Naive thymus-derived CD4-positive, alpha-beta T cell (primary cell): ENCODE measurements at regions not wholly inside any gene's neighbourhood (a gene's known extent, or its start where the extent isn't known, plus 50 kb on each side); places are given as distances from the start of the nearest gene placed in this dataset.
A peak's percentile ranks its signal among the peaks of the same experiment; 100 is the strongest.

ENCODE experiments used
- ATAC-seq: fragments of 150-1000 bp; cut with Tn5 transposase; 2 replicates; pipeline ENCODE4 v1.10.0; 2021; ENCODE audit warnings: mild to moderate bottlenecking, moderate library complexity
- CTCF ChIA-PET: fragments of 350-600 bp; sonication (Branson Sonifier 250); formaldehyde crosslinking; loops from one replicate; lab custom pipeline; 2021; ENCODE audit warnings: antibody characterized with exemption; lab: Charles Lee
- POLR2A ChIA-PET: fragments of 350-600 bp; sonication (Branson Sonifier 250); formaldehyde crosslinking; loops from one replicate; lab custom pipeline; 2021; ENCODE audit warnings: antibody characterized with exemption, inconsistent platforms; lab: Charles Lee
- DNase-seq, 9 donors: peaks; one replicate each; pipeline versions ENCODE4 v3.0.0 to v3.0.0-alpha.2; 2020 to 2022; ENCODE audit warnings: mixed read lengths in 1 of 9
- H3K27ac ChIP-seq: one replicate; pipeline ENCODE4 v1.7.0; 2013; ENCODE audit warnings: mild to moderate bottlenecking, low read depth, low read length, moderate library complexity
- H3K27me3 ChIP-seq, 2 donors: one replicate each; pipeline ENCODE4 v1.7.0; 2013; ENCODE audit warnings: low read length in 2 of 2, mild to moderate bottlenecking in 2 of 2, moderate library complexity in 2 of 2; ENCODE audit not compliant: control insufficient read depth in 2 of 2, insufficient read depth in 2 of 2
- H3K36me3 ChIP-seq, 3 experiments: 1 replicate in 2 of 3; 2 replicates in 1 of 3; pipeline ENCODE4 v1.7.0; 2013; ENCODE audit warnings: low read length in 3 of 3, mild to moderate bottlenecking in 3 of 3, moderate library complexity in 1 of 3; ENCODE audit not compliant: insufficient read depth in 3 of 3, control insufficient read depth in 2 of 3
- H3K4me1 ChIP-seq, 2 donors: one replicate each; pipeline ENCODE4 v1.7.0; 2013; ENCODE audit warnings: low read length in 2 of 2, mild to moderate bottlenecking in 2 of 2, moderate library complexity in 1 of 2; ENCODE audit not compliant: control insufficient read depth in 2 of 2, insufficient read depth in 2 of 2
- H3K4me3 ChIP-seq: 2 replicates; pipeline ENCODE4 v1.7.0; 2013; ENCODE audit warnings: mild to moderate bottlenecking, low read length
- H3K9me3 ChIP-seq, 3 experiments: 1 replicate in 2 of 3; 2 replicates in 1 of 3; pipeline ENCODE4 v1.7.0; 2013; ENCODE audit warnings: low read length in 3 of 3; ENCODE audit not compliant: control insufficient read depth in 2 of 3
- H3K27ac Mint-ChIP-seq, 9 donors: one replicate each; pipeline ENCODE4 v1.8.0; 2020 to 2022; ENCODE audit warnings: mixed read lengths in 9 of 9, mild to moderate bottlenecking in 8 of 9, moderate library complexity in 5 of 9, inconsistent platforms in 2 of 9
- H3K27me3 Mint-ChIP-seq, 5 donors: one replicate each; pipeline ENCODE4 v1.8.0; 2021 to 2022; ENCODE audit warnings: mixed read lengths in 5 of 5, mild to moderate bottlenecking in 1 of 5
- H3K36me3 Mint-ChIP-seq, 5 donors: one replicate each; pipeline ENCODE4 v1.8.0; 2020 to 2022; ENCODE audit warnings: mixed read lengths in 5 of 5, mild to moderate bottlenecking in 3 of 5, inconsistent platforms in 1 of 5
- H3K4me1 Mint-ChIP-seq, 7 donors: one replicate each; pipeline ENCODE4 v1.8.0; 2020 to 2022; ENCODE audit warnings: mixed read lengths in 7 of 7, mild to moderate bottlenecking in 3 of 7, inconsistent platforms in 1 of 7
- H3K4me3 Mint-ChIP-seq, 10 donors: one replicate each; pipeline ENCODE4 v1.8.0; 2020 to 2022; ENCODE audit warnings: mild to moderate bottlenecking in 10 of 10, mixed read lengths in 10 of 10, moderate library complexity in 6 of 10, inconsistent platforms in 2 of 10
- H3K9me3 Mint-ChIP-seq, 11 donors: one replicate each; pipeline ENCODE4 v1.8.0; 2020 to 2022; ENCODE audit warnings: mixed read lengths in 11 of 11, mild to moderate bottlenecking in 4 of 11, inconsistent platforms in 1 of 11, moderate library complexity in 1 of 11
- intact Hi-C, 2 donors: fragments of 100-400 bp; cut with micrococcal nuclease; formaldehyde crosslinking; loops; one replicate each; pipeline ENCODE4 v1.15.1; 2023

- H3K27ac ChIP-seq, result no peak overlapping the region
- no peaks in the 10 kb centered on the region for H3K9me3 ChIP-seq
- no peaks in the 10 kb centered on the region for H3K36me3 ChIP-seq
- H3K4me3 ChIP-seq, result no peak overlapping the region
- H3K27me3 ChIP-seq, result no peaks in the 10 kb centered on the region
- no peaks in the 10 kb centered on the region for H3K36me3 Mint-ChIP-seq
- no peak for ATAC-seq
- no peak for DNase-seq
- no peak overlapping the region for H3K27ac Mint-ChIP-seq
- ChIA-PET POLR2A (no interaction called here), CTCF (no interaction called here)
- H3K4me1 ChIP-seq, result no peaks in the 10 kb centered on the region
- peaks cover 0 to 3% (median 0%) of the 10 kb centered on the region in 7 donors for H3K4me1 Mint-ChIP-seq
- intact Hi-C loops, result no loop called here
- H3K27me3 Mint-ChIP-seq, result peaks cover 9 to 30% (median 26%) of the 10 kb centered on the region in 5 donors
- H3K9me3 Mint-ChIP-seq, result peaks cover 0 to 2% (median 0%) of the 10 kb centered on the region in 11 donors
- no peak overlapping the region for H3K4me3 Mint-ChIP-seq
Observed at GRCh38 chr22:48072777-48073176, 1310.3 kb downstream of the TBC1D22A start.

- intact Hi-C loops, result no loop called here
- Histone ChIP-seq H3K27ac (no peak overlapping the region), H3K4me3 (no peak overlapping the region), H3K27me3 (no peaks in the 10 kb centered on the region), H3K36me3 (no peaks in the 10 kb centered on the region), H3K9me3 (no peaks in the 10 kb centered on the region), H3K4me1 (no peaks in the 10 kb centered on the region)
- H3K9me3 Mint-ChIP-seq, result peaks cover 0 to 2% (median 0%) of the 10 kb centered on the region in 11 donors
- no peak overlapping the region for H3K27ac Mint-ChIP-seq
- POLR2A ChIA-PET, result no interaction called here
- H3K36me3 Mint-ChIP-seq, result no peaks in the 10 kb centered on the region
- CTCF ChIA-PET, result no interaction called here
- DNase-seq (no peak), ATAC-seq (no peak)
- H3K4me1 Mint-ChIP-seq, result peaks cover 0 to 3% (median 0%) of the 10 kb centered on the region in 7 donors
- H3K27me3 Mint-ChIP-seq, result peaks cover 9 to 28% (median 19%) of the 10 kb centered on the region in 5 donors
- H3K4me3 Mint-ChIP-seq, result no peak overlapping the region
Observed at GRCh38 chr22:48071828-48072227, 1309.4 kb downstream of the TBC1D22A start.

- Mint-ChIP-seq H3K9me3 (peaks cover 0 to 2% (median 0%) of the 10 kb centered on the region in 11 donors), H3K4me1 (peaks cover 0 to 3% (median 0%) of the 10 kb centered on the region in 7 donors), H3K4me3 (no peak overlapping the region), H3K27me3 (peaks cover 5 to 23% (median 14%) of the 10 kb centered on the region in 5 donors), H3K36me3 (no peaks in the 10 kb centered on the region), H3K27ac (no peak overlapping the region)
- CTCF ChIA-PET, result no interaction called here
- Histone ChIP-seq H3K36me3 (no peaks in the 10 kb centered on the region), H3K9me3 (no peaks in the 10 kb centered on the region), H3K4me1 (no peaks in the 10 kb centered on the region), H3K27ac (no peak overlapping the region), H3K27me3 (no peaks in the 10 kb centered on the region), H3K4me3 (no peak overlapping the region)
- intact Hi-C loops, result no loop called here
- ATAC-seq (no peak), DNase-seq (no peak)
- POLR2A ChIA-PET, result no interaction called here
Observed at GRCh38 chr22:48071305-48071704, 1308.9 kb downstream of the TBC1D22A start.

- intact Hi-C loops, result no loop called here
- Mint-ChIP-seq H3K4me1 (peaks cover 0 to 2% (median 0%) of the 10 kb centered on the region in 7 donors), H3K36me3 (no peaks in the 10 kb centered on the region), H3K9me3 (peaks cover 0 to 2% (median 0%) of the 10 kb centered on the region in 11 donors), H3K27ac (no peak overlapping the region), H3K4me3 (no peak overlapping the region), H3K27me3 (peaks cover 0 to 20% (median 10%) of the 10 kb centered on the region in 5 donors)
- H3K4me1 ChIP-seq, result no peaks in the 10 kb centered on the region
- no peaks in the 10 kb centered on the region for H3K9me3 ChIP-seq
- no peaks in the 10 kb centered on the region for H3K36me3 ChIP-seq
- DNase-seq, result no peak
- H3K27me3 ChIP-seq, result no peaks in the 10 kb centered on the region
- H3K4me3 ChIP-seq, result no peak overlapping the region
- ChIA-PET POLR2A (no interaction called here), CTCF (no interaction called here)
- ATAC-seq, result no peak
- H3K27ac ChIP-seq, result no peak overlapping the region
Observed at GRCh38 chr22:48070760-48071159, 1308.3 kb downstream of the TBC1D22A start.

- intact Hi-C loops, result no loop called here
- no peaks in the 10 kb centered on the region for H3K4me1 ChIP-seq
- POLR2A ChIA-PET, result no interaction called here
- no peaks in the 10 kb centered on the region for H3K9me3 ChIP-seq
- no peaks in the 10 kb centered on the region for H3K36me3 ChIP-seq
- H3K27me3 Mint-ChIP-seq, result peaks cover 0 to 19% (median 10%) of the 10 kb centered on the region in 5 donors
- no peak overlapping the region for H3K4me3 Mint-ChIP-seq
- DNase-seq, result no peak
- CTCF ChIA-PET, result no interaction called here
- H3K9me3 Mint-ChIP-seq, result peaks cover 0 to 2% (median 0%) of the 10 kb centered on the region in 11 donors
- no peaks in the 10 kb centered on the region for H3K27me3 ChIP-seq
- H3K27ac Mint-ChIP-seq, result peak overlapping the region in 1 of 9 donors; percentile 33
- no peak for ATAC-seq
- H3K27ac ChIP-seq, result no peak overlapping the region
- no peak overlapping the region for H3K4me3 ChIP-seq
- peaks cover 0 to 2% (median 0%) of the 10 kb centered on the region in 7 donors for H3K4me1 Mint-ChIP-seq
- no peaks in the 10 kb centered on the region for H3K36me3 Mint-ChIP-seq
Observed at GRCh38 chr22:48070083-48070482, 1307.6 kb downstream of the TBC1D22A start.

- H3K4me3 ChIP-seq, result no peak overlapping the region
- ATAC-seq (no peak), DNase-seq (no peak)
- no peaks in the 10 kb centered on the region for H3K27me3 ChIP-seq
- Mint-ChIP-seq H3K36me3 (no peaks in the 10 kb centered on the region), H3K9me3 (peaks cover 0 to 2% (median 0%) of the 10 kb centered on the region in 11 donors), H3K4me3 (no peak overlapping the region), H3K27ac (no peak overlapping the region), H3K4me1 (peaks cover 0 to 2% (median 0%) of the 10 kb centered on the region in 7 donors), H3K27me3 (peaks cover 0 to 12% (median 8%) of the 10 kb centered on the region in 5 donors)
- H3K27ac ChIP-seq, result no peak overlapping the region
- CTCF ChIA-PET, result no interaction called here
- intact Hi-C loops, result no loop called here
- H3K4me1 ChIP-seq, result no peaks in the 10 kb centered on the region
- POLR2A ChIA-PET, result no interaction called here
- H3K9me3 ChIP-seq, result no peaks in the 10 kb centered on the region
- no peaks in the 10 kb centered on the region for H3K36me3 ChIP-seq
Observed at GRCh38 chr22:48069256-48069655, 1306.8 kb downstream of the TBC1D22A start.

GRCh38 chr22:48068323-48068885, 1306.0 kb downstream of the TBC1D22A start:
- Mint-ChIP-seq H3K9me3 (peaks cover 0 to 4% (median 0%) of the 10 kb centered on the region in 11 donors), H3K4me3 (no peak overlapping the region), H3K4me1 (peaks cover 0 to 2% (median 0%) of the 10 kb centered on the region in 7 donors), H3K27me3 (peaks cover 0 to 8% (median under 1%) of the 10 kb centered on the region in 5 donors), H3K36me3 (no peaks in the 10 kb centered on the region), H3K27ac (no peak overlapping the region)
- no peaks in the 10 kb centered on the region for H3K27me3 ChIP-seq
- H3K27ac ChIP-seq, result no peak overlapping the region
- ChIA-PET POLR2A (no interaction called here), CTCF (no interaction called here)
- intact Hi-C loops, result no loop called here
- no peaks in the 10 kb centered on the region for H3K4me1 ChIP-seq
- no peaks in the 10 kb centered on the region for H3K36me3 ChIP-seq
- DNase-seq (no peak), ATAC-seq (no peak)
- no peaks in the 10 kb centered on the region for H3K9me3 ChIP-seq
- H3K4me3 ChIP-seq, result no peak overlapping the region
